HG03097 (cell line): ENCODE measurements at regions not wholly inside any gene's neighbourhood (a gene's known extent, or its start where the extent isn't known, plus 50 kb on each side); places are given as distances from the start of the nearest gene placed in this dataset.
A peak's percentile ranks its signal among the peaks of the same experiment; 100 is the strongest.

Experiments used
- ATAC-seq: cut with Tn5 transposase; IDR thresholded peaks from one replicate; pipeline ENCODE4 v1.9.1; 2021; ENCODE audit not compliant: unreplicated experiment, low FRiP score

DNA sequence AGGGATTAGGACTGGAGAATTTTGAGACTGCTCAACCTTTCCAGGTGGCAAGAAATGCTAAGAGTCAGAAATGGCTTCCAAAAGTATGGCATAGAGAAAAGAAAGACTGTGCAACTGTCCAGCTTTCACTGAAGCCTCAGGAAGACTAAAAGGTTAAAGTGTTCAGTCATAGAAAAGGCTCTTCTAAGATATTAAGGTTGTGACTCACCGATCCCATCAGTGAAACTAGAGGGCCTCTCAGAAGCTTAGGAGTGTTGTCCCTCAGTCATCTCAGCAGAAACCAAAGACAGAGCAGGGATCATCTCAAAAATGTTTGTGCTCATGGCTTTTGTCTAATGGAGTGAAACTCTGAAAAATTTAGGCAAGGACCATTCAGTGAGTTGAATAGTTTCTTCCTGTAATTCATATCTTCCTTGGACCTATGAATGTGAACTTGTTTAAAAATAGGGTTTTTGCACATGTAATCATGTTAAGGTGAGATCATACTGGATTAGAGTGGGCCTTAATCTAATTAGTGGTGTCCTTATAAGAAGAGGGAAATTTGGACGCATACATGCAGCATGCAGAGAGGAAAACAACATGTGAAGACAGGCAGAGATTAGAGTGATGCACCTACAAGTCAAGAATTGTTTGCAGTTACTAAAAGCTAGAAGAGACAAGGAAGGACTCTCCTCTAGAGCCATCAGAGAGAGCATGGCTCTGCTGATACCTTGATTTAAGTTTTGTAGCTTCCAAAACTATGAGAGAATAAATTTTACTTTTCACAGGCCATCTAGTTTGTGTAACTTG is 71.3 kb downstream of the RPE65 start:
- ATAC-seq: no peak

DNA sequence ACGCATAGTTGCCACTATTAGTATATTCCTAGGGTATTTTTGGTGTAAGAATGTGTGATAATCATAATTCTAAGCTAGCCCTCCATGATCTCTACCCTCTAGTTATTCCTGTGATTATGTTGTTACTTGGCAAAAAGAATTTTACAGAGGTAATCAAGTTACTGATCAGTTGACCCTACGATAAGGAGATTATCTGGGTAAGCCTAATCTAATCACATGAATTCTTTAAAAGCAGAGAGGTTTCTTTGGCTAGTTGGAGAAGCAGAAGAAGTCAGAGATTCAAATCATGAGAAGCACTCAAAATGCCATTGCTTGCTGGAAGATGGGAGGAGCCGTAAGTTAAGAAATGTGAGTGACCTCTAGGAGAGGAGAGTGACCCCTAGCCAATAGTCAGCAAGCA is 72.7 kb downstream of the RPE65 start:
- no peak for ATAC-seq

GRCh38 chr1:68376441-68376840 is 73.3 kb downstream of the RPE65 start:
- no peak for ATAC-seq

DNA sequence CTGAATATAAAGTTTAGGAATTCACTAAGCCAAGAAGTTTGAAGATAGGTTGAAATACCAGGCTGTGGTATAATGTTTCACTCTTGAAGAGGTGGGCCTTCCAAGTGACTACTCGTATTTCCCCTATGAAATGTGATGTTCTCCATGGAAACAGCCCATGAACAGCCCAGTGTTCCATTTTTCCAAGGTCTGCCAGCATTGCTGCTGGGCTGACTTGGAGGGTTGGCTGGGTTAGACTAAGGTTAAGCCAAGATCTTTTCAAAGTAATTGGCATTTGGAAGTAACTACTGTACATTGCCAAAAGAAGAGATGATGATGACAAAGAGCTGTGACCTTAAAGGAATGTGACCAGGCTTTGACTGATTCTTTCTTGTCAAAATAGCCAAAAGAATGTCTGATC is 73.8 kb downstream of the RPE65 start:
- no peak for ATAC-seq

DNA sequence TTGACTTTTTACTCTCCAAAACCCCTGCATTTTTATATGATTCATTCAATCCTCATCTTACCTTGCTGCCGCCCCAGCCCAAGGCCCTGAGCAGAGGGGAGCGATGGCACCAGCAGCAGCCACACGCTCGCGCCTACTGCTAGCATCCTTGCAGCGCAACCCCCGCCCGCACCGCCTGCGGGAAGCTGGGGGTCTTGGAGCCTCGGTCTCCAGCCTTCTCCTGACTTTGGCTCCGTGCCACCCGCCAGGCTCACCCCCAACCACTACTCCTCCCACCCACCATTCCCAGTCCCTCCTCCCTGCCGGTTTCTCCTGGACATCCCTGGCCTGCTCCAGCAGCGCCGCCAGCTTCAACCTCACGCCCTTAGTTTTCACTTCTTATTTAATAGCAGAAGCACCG is 76.6 kb downstream of the RPE65 start:
- no peak for ATAC-seq

DNA sequence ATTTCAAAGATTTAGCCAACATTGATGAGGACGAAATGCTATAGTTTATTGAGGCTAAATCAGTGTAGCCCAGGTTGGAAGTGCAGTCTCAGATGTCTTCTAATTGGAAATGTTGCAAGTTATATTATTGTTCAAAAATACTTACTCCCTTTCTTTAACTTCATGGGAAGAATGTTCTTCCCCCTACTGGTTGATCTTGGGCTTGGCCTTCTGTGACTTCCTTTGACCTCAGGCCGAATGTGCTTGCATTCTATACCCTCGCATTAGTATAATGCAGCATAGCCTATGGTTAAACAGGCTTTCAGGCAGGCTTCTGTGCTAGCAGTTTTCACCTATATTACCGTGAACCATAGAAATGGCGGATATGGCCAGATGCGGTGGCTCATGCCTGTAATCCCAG is 77.3 kb downstream of the RPE65 start:
- no peak for ATAC-seq

DNA sequence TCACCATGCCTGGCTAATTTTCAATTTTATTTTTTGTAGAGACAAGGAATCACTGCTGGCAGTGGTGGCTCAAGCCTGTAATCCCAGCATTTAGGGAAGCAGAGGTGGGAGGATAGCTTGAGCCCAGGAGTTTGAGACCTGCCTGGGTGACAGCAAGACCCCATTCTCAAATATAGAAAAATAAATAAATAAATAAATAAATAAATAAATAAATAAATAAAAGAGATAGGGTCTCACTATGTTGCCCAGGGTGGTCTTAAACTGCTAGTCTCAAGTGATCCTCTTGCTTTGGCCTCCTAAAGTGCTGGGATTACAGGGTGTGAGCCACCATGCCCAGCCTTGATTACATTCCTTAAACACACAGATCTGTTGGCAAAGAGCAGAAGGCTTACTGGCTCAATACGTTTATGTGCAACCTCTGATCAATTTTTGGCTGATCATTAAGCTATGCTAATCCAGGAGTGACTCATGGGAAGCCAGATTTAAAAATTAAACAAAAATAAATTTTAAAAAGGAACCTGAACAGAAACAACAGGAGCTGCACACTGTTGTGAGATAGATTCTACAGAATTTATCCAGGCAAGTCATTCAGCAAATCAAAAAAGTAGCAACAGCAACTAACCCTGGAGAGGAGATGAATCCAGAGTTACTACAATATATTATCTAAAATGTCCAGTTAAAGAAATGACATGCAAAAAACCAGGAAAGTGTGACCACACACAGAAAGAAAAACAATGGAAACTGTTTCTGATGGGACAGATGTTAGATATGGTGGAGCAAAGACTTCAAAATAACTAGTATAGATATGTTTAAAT is 79.4 kb downstream of the RPE65 start:
- ATAC-seq: no peak

- no peak for ATAC-seq
Observed at GRCh38 chr1:68366572-68366971, 83.2 kb downstream of the RPE65 start.

GRCh38 chr1:68365709-68366382 is 83.9 kb downstream of the RPE65 start:
- ATAC-seq: no peak

- no peak for ATAC-seq
Observed at GRCh38 chr1:68363339-68363738, 86.4 kb downstream of the RPE65 start.

DNA sequence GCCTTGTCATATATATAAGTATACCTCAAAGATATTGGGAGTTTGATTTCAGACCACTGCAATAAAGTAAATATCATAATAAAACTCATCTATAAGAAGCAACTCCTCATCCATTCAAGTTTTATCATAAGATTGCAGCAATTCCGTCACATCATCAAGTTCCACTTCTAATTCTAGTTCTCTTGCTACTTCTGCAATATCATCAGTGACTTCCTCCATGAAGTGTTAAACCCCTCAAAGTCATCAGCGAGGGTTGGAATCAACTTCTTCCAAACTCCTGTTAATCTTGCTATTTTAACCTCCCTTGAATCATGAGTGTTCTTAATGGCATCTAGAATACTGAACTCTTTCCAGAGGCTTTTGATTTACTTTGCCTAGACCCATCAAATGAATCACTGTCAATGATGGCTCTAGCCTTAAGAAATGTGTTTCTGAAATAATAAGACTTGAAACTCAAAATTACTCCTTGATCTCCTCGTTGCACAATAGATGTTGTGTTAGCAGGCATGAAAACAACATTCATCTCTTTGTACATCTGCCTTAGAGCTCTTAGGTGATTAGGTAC is 88.3 kb downstream of the RPE65 start:
- no peak for ATAC-seq

- no peak for ATAC-seq
Observed at GRCh38 chr1:68359045-68359444, 90.7 kb downstream of the RPE65 start.

DNA sequence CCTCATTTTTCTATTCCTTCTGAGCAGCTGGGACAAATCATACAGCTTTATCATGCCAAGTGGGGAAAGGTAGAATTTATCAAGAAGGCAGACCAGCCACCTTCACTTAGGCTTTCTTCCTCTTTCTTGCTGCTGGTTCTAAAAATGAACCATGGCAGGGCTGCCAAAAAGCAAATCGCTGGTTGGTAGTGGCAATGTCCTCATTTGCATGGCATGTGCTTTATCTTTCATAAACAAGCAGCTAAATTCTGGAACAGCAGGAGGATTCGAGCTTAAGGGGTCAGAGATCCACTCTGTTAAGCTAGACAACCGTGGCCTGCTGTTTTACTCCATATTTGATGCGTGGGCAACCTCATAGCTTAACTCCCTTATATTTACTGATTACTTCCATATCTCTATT is 91.3 kb downstream of the RPE65 start:
- no peak for ATAC-seq

- ATAC-seq: no peak
Observed at GRCh38 chr1:68355614-68356013, 94.1 kb downstream of the RPE65 start.

GRCh38 chr1:68352202-68352601 is 97.6 kb downstream of the RPE65 start:
- ATAC-seq: no peak

DNA sequence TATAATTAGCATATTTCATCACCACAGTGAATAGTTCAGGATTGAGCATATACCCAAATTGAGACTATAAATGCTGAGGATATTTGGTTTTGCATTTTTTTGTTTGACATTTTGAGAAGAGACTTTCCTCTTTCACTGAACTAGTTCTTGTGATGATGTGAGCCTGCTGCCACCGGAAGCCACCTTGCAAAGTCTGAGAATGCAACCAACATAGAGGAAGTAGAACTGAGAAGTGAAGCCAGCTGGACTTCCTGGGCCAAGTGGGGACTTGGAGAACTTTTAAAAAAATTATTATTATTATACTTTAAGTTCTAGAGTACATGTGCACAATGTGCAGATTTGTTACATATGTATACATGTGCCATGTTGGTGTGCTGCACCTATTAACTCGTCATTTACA is 102.3 kb downstream of the RPE65 start:
- ATAC-seq: peak; percentile 98

DNA sequence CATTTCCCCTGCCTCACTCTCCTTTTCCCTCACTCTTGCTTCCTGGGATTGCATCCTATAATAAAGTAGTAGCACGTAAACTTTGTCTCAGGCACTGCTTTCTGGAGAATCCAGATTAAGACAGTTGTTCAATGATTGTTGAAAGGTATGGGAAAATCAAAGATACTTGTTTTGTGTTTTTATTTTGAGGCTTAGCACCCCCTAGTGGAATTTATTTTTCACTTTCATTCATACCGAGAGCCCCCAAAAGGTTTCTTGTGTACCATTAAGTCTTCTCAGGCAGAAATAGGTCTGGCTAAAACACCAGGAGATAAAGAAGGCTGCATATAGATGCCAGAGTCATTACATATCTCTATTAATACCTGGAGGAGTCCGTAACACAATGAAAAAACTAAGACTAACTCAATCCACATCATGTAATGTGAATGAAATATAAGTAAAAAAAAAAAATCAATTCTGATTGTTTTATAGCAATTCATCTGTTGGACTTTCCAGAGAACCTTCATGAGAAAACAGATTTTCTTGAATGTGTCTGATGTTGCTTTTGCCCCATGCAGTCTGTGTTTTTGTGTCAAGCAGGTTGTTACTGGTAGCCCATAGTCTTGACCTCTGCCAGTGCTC is 103.5 kb downstream of the RPE65 start:
- ATAC-seq: no peak

DNA sequence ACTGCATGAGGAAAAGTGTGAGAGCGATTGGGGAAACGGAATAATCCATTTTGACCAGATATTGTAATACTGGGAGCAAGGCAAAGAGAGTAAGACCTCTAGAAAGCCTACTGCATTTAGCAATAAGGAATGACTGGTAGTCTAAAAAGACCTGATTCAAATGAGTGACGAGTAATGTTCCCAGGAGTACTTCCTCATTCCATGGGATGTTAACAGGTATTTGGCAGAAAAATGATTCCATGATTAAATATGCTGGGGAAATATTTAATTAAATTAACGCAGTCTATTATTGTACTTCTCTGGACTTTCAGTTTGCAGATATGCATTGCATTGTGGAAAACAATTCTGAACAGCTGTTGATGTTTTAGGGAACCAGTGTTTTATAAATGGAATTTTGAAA is 105.5 kb downstream of the RPE65 start:
- no peak for ATAC-seq

DNA sequence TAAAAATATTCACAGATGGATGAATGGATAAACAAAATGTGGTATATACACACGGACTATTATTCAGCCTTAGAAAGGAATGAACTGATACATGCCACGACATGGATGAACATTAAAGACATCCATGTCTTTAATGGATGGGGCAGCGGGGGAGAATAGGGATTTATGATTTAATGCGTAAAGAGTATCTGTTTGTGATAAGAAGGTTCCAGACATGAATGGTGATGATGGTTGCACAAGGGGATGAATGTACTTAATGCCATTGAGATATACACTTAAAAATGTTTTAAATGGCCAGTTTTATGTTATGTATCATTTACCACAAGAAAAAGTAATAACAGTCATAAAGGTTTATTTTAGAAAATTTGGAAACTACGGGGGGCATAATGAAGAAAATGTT is 108.6 kb upstream of the WLS start:
- no peak for ATAC-seq

DNA sequence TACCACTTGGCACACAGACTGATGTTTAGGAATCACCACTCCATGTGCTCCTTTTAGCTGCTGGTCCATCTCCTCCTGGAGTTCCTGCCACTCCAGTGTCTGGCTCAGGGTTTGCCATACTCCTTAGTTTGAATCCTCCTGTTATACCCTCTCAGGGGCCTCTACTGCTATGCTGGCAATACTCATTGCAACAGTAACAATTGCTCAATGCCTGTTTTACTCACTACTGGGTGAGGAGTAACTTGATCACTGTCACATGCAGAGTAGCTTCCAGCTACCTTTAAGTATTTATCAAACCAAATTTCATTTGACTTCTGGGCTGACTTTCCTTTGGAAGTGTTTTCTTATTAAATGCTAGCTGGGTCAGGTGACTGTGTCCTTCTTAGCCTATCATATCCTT is 107.2 kb upstream of the WLS start:
- ATAC-seq: no peak

GRCh38 chr1:68338081-68338480 is 105.8 kb upstream of the WLS start:
- no peak for ATAC-seq
